Neural progenitor cell (in vitro differentiated cells): ENCODE measurements at regions not wholly inside any gene's neighbourhood (a gene's known extent, or its start where the extent isn't known, plus 50 kb on each side); places are given as distances from the start of the nearest gene placed in this dataset.

Source experiments
- DNase-seq: peaks from one replicate; pipeline ENCODE4 v3.0.0-alpha.2; 2016; ENCODE audit warnings: low spot score
- H2AFZ ChIP-seq: fragments of 200-600 bp; sonication (generic); replicated peaks from 2 replicates; pipeline ENCODE4 v1.6.1; 2016; ENCODE audit warnings: antibody characterized with exemption
- H3F3A ChIP-seq: fragments of 200-600 bp; sonication (generic); 2 replicates; pipeline ENCODE4 v1.6.1; 2016; ENCODE audit warnings: antibody characterized with exemption, low read depth
- H3K27ac ChIP-seq: fragments of 200-600 bp; sonication (generic); 2 replicates; pipeline ENCODE4 v1.5.1; 2016; ENCODE audit warnings: mild to moderate bottlenecking
- H3K27me3 ChIP-seq: fragments of 200-600 bp; sonication (generic); 2 replicates; pipeline ENCODE4 v1.6.1; 2016; ENCODE audit warnings: mild to moderate bottlenecking, moderate library complexity
- H3K36me3 ChIP-seq: fragments of 200-600 bp; sonication (generic); 2 replicates; pipeline ENCODE4 v1.5.1; 2016
- H3K4me1 ChIP-seq: fragments of 200-600 bp; sonication (generic); 2 replicates; pipeline ENCODE4 v1.6.1; 2016; ENCODE audit warnings: mixed run types
- H3K4me2 ChIP-seq: fragments of 200-600 bp; sonication (generic); 2 replicates; pipeline ENCODE4 v1.6.1; 2016
- H3K4me3 ChIP-seq: fragments of 200-600 bp; sonication (generic); 2 replicates; pipeline ENCODE4 v1.5.1; 2016
- H3K79me2 ChIP-seq: fragments of 200-600 bp; sonication (generic); 2 replicates; pipeline ENCODE4 v1.6.1; 2016; ENCODE audit warnings: low read depth
- H3K9ac ChIP-seq: fragments of 200-600 bp; sonication (generic); 2 replicates; pipeline ENCODE4 v1.6.1; 2016
- H3K9me3 ChIP-seq: fragments of 200-600 bp; sonication (generic); 2 replicates; pipeline ENCODE4 v1.5.1; 2016; ENCODE audit warnings: low read depth
- H4K20me1 ChIP-seq: fragments of 200-600 bp; sonication (generic); 2 replicates; pipeline ENCODE4 v1.6.1; 2016; ENCODE audit warnings: low read depth
- H3K27ac Mint-ChIP-seq: 3 replicates; pipeline ENCODE4 v1.8.0; 2021; ENCODE audit warnings: mixed read lengths
- H3K27me3 Mint-ChIP-seq: 2 replicates; pipeline ENCODE4 v1.8.0; 2022; ENCODE audit warnings: low read depth, mild to moderate bottlenecking, inconsistent platforms, moderate library complexity, mixed read lengths; ENCODE audit not compliant: insufficient read depth
- H3K36me3 Mint-ChIP-seq: 3 replicates; pipeline ENCODE4 v1.8.0; 2021; ENCODE audit warnings: mixed read lengths
- H3K4me1 Mint-ChIP-seq: 3 replicates; pipeline ENCODE4 v1.8.0; 2021; ENCODE audit warnings: mixed read lengths
- H3K4me3 Mint-ChIP-seq: 3 replicates; pipeline ENCODE4 v1.8.0; 2021; ENCODE audit warnings: mild to moderate bottlenecking, moderate library complexity, mixed read lengths
- H3K9me3 Mint-ChIP-seq: 3 replicates; pipeline ENCODE4 v1.8.0; 2020; ENCODE audit warnings: mixed read lengths
- EZH2 ChIP-seq: fragments of 200-600 bp; sonication (generic); IDR thresholded peaks from 2 replicates; pipeline ENCODE4 v1.6.1; 2017; ENCODE audit warnings: antibody characterized with exemption, mild to moderate bottlenecking, moderate library complexity
- EZH2phosphoT487 ChIP-seq: fragments of 200-600 bp; sonication (generic); IDR thresholded peaks from 2 replicates; pipeline ENCODE4 v1.6.1; 2017; ENCODE audit warnings: antibody characterized with exemption
- TF ChIP-seq, protein P1 (sequence below): fragments of 200-600 bp; sonication (generic); IDR thresholded peaks from 2 replicates; pipeline ENCODE4 v1.5.1; 2017; ENCODE audit warnings: antibody characterized with exemption, mild to moderate bottlenecking

DNA sequence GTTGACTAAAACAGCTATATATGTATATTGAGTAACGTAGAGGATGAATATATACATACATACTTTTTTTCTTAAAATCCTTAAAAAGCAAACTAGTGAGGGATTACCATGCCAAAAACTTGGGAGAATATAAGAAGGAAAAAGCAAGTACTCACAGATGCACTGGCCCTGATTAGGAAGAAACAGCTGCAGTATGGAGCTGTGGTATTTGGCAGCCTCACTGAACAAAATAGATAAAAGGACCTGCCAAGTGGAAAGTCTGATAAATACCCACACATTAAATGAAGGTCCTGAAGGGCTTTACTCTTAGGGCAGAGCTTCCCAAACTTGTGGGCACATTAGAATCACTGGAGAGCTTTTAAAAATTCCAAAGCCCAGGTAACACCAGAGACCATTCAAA lies 80.6 kb downstream of the FEM1C start:
- H3K36me3 Mint-ChIP-seq, result no peaks in the 10 kb centered on the region
- no peak overlapping the region for H3K27ac ChIP-seq
- H3K4me3 ChIP-seq, result no peak overlapping the region
- no peaks in the 10 kb centered on the region for H3K79me2 ChIP-seq
- no peak overlapping the region for H3K4me3 Mint-ChIP-seq
- H3K36me3 ChIP-seq, result no peaks in the 10 kb centered on the region
- DNase-seq, result peak; percentile 13
- H3K4me2 ChIP-seq, result no peak overlapping the region
- H3K27ac Mint-ChIP-seq, result no peak overlapping the region
- no peaks in the 10 kb centered on the region for H3K9me3 ChIP-seq
- peaks cover 6% of the 10 kb centered on the region for H3K4me1 Mint-ChIP-seq
- H3K27me3 ChIP-seq, result no peaks in the 10 kb centered on the region
- TF ChIP-seq EZH2phosphoT487 (no peak), EZH2 (no peak)
- TF ChIP-seq, protein P1, sequence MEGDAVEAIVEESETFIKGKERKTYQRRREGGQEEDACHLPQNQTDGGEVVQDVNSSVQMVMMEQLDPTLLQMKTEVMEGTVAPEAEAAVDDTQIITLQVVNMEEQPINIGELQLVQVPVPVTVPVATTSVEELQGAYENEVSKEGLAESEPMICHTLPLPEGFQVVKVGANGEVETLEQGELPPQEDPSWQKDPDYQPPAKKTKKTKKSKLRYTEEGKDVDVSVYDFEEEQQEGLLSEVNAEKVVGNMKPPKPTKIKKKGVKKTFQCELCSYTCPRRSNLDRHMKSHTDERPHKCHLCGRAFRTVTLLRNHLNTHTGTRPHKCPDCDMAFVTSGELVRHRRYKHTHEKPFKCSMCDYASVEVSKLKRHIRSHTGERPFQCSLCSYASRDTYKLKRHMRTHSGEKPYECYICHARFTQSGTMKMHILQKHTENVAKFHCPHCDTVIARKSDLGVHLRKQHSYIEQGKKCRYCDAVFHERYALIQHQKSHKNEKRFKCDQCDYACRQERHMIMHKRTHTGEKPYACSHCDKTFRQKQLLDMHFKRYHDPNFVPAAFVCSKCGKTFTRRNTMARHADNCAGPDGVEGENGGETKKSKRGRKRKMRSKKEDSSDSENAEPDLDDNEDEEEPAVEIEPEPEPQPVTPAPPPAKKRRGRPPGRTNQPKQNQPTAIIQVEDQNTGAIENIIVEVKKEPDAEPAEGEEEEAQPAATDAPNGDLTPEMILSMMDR, result no peak
- no peak overlapping the region for H2AFZ ChIP-seq
- no peaks in the 10 kb centered on the region for H3K27me3 Mint-ChIP-seq
- no peaks in the 10 kb centered on the region for H3F3A ChIP-seq
- no peaks in the 10 kb centered on the region for H3K9me3 Mint-ChIP-seq
- H3K4me1 ChIP-seq, result peaks cover 9% of the 10 kb centered on the region
- H3K9ac ChIP-seq, result no peak overlapping the region
- H4K20me1 ChIP-seq, result no peaks in the 10 kb centered on the region

DNA sequence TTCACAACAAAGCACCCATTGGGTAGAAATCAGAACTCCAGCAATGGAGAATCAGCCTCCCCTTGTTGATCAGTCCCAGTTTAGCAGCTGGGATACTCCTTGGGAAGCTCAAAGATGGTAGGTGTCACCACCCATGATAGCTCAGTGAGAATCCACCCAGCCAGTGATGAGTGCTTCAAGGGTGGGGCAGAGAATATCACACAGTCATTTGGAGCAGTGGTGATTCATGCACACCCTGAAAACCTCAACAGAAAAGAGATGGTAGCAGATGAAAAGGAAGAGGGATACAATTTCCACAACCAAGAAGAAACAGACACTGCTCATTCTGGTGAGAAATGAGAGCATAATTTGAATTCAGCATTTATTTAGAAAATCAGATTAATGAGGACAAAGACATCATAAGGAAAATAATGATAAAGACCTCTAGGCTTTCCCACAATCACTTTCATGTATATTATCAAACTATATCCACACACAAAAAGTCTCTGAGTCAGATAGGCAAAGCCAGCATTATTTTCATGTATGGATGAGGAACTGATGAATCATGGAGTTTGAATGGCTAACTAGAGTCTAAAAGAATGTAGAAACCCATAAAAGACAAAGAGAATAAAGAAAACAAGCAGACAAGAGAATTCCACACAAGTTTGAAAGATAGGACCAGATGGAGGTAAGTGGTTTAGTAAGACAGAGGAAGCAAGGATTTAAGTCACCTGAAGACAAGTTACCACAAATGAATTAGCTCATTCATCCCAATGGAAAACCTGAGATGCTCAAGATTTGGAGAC lies 82.9 kb downstream of the FEM1C start:
- H3K27ac ChIP-seq, result no peak overlapping the region
- Mint-ChIP-seq H3K36me3 (no peaks in the 10 kb centered on the region), H3K4me1 (peaks cover 6% of the 10 kb centered on the region), H3K27ac (no peak overlapping the region), H3K27me3 (no peaks in the 10 kb centered on the region), H3K4me3 (no peak overlapping the region), H3K9me3 (no peaks in the 10 kb centered on the region)
- H3K4me3 ChIP-seq, result no peak overlapping the region
- H2AFZ ChIP-seq, result no peak overlapping the region
- no peaks in the 10 kb centered on the region for H3K27me3 ChIP-seq
- no peaks in the 10 kb centered on the region for H3K36me3 ChIP-seq
- peaks cover 28% of the 10 kb centered on the region for H3K4me1 ChIP-seq
- no peaks in the 10 kb centered on the region for H4K20me1 ChIP-seq
- no peaks in the 10 kb centered on the region for H3K9me3 ChIP-seq
- no peaks in the 10 kb centered on the region for H3K79me2 ChIP-seq
- DNase-seq, result no peak
- H3F3A ChIP-seq, result peaks cover 13% of the 10 kb centered on the region
- TF ChIP-seq, protein P1, result no peak
- TF ChIP-seq EZH2 (no peak), EZH2phosphoT487 (no peak)
- no peak overlapping the region for H3K9ac ChIP-seq
- no peak overlapping the region for H3K4me2 ChIP-seq

DNA sequence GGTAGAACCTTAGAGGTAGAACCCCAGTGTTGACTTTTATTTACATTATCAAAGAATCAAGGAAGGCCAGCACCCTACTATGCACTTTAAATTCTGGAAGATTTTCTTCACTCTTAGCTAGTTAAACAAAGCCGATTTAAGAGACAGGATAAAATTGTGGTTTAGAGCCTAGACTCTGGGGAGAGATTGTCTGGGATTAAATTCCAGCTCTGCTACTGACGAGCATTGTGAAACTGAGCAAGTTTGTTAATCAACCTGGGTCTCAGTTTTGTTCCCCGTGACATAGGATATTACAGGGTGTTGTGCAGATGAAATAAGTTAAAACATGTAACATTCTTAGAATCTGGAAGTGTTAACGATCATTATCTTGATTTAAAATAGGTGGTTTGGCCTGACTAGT lies 83.5 kb downstream of the FEM1C start:
- H3K27me3 ChIP-seq, result no peaks in the 10 kb centered on the region
- DNase-seq, result no peak
- no peaks in the 10 kb centered on the region for H3K36me3 ChIP-seq
- H3K27ac ChIP-seq, result no peak overlapping the region
- H3K4me1 ChIP-seq, result peaks cover 34% of the 10 kb centered on the region
- no peak overlapping the region for H3K9ac ChIP-seq
- H3K27ac Mint-ChIP-seq, result no peak overlapping the region
- TF ChIP-seq EZH2phosphoT487 (no peak), EZH2 (no peak)
- TF ChIP-seq, protein P1, result no peak
- peaks cover 19% of the 10 kb centered on the region for H3F3A ChIP-seq
- no peak overlapping the region for H2AFZ ChIP-seq
- no peaks in the 10 kb centered on the region for H3K9me3 ChIP-seq
- H3K27me3 Mint-ChIP-seq, result no peaks in the 10 kb centered on the region
- H3K4me3 ChIP-seq, result no peak overlapping the region
- no peaks in the 10 kb centered on the region for H3K79me2 ChIP-seq
- H3K9me3 Mint-ChIP-seq, result no peaks in the 10 kb centered on the region
- H3K36me3 Mint-ChIP-seq, result no peaks in the 10 kb centered on the region
- no peaks in the 10 kb centered on the region for H4K20me1 ChIP-seq
- H3K4me3 Mint-ChIP-seq, result no peak overlapping the region
- peaks cover 6% of the 10 kb centered on the region for H3K4me1 Mint-ChIP-seq
- H3K4me2 ChIP-seq, result no peak overlapping the region
